Omental fat pad (tissue), 3 donors: ENCODE measurements at regions not wholly inside any gene's neighbourhood (a gene's known extent, or its start where the extent isn't known, plus 50 kb on each side); places are given as distances from the start of the nearest gene placed in this dataset.
A peak's percentile ranks its signal among the peaks of the same experiment; 100 is the strongest.

Source experiments
- ATAC-seq: fragments of 150-250 bp; one replicate; pipeline ENCODE4 v1.9.1; 2016; ENCODE audit warnings: mild to moderate bottlenecking, moderate library complexity; ENCODE audit not compliant: low FRiP score
- DNase-seq: peaks from one replicate; pipeline ENCODE4 v3.0.0-alpha.2; 2019; ENCODE audit warnings: low spot score
- TF ChIP-seq, protein P1 (sequence below), 3 donors: fragments of 450-650 bp; IDR thresholded peaks; one replicate each; pipeline ENCODE4 v1.5.1; 2016 to 2017; ENCODE audit warnings: antibody characterized with exemption in 3 of 3, mild to moderate bottlenecking in 3 of 3, moderate library complexity in 2 of 3

DNA sequence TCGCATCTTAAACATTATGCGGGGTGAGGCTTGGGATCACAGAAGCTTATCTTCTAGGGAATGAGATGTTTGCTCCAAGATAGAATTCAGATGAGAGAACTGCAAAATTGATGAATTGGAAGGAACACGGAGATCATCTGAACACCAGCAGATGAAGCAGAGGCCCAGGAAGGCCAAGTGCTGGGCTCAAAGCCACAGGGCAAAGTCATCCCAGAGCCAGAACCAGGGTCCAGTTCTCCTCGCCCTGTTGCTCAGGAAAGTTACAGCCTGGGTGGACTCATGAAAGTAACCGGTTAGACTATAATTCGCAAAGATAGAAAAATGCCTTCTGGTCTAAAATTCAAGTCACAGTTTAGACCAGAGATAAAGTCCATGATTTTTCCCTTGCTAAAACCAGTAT lies 456.1 kb upstream of the ID2 start:
- ATAC-seq (no peak), DNase-seq (no peak)
- TF ChIP-seq, protein P1, sequence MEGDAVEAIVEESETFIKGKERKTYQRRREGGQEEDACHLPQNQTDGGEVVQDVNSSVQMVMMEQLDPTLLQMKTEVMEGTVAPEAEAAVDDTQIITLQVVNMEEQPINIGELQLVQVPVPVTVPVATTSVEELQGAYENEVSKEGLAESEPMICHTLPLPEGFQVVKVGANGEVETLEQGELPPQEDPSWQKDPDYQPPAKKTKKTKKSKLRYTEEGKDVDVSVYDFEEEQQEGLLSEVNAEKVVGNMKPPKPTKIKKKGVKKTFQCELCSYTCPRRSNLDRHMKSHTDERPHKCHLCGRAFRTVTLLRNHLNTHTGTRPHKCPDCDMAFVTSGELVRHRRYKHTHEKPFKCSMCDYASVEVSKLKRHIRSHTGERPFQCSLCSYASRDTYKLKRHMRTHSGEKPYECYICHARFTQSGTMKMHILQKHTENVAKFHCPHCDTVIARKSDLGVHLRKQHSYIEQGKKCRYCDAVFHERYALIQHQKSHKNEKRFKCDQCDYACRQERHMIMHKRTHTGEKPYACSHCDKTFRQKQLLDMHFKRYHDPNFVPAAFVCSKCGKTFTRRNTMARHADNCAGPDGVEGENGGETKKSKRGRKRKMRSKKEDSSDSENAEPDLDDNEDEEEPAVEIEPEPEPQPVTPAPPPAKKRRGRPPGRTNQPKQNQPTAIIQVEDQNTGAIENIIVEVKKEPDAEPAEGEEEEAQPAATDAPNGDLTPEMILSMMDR (IDR thresholded peaks at IDR 0.05) = no peak

DNA sequence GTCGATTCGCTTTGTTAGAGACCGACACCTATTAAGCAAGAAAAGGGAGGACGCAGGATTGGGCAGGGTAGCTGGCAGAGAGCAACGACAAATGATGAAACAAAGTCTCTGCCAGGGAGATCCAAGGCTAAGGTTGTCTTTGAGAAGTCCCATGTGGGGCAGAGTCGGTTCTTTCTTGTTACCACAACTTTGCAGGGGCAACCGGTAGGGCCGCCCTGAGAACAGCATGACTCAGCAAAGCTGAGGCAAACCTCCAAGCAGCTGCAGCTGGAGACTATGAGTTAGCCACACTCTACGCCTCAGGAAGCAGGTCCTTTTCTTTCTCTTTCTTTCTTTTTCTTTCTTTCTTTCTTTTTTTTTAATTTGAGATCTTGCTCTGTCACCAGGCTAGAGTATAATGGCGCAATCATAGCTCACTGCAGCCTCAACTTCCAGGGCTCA lies 452.3 kb upstream of the ID2 start:
- TF ChIP-seq, protein P1 (IDR thresholded peaks at IDR 0.05) = no peak
- DNase-seq (no peak), ATAC-seq (peak; percentile 66)

DNA sequence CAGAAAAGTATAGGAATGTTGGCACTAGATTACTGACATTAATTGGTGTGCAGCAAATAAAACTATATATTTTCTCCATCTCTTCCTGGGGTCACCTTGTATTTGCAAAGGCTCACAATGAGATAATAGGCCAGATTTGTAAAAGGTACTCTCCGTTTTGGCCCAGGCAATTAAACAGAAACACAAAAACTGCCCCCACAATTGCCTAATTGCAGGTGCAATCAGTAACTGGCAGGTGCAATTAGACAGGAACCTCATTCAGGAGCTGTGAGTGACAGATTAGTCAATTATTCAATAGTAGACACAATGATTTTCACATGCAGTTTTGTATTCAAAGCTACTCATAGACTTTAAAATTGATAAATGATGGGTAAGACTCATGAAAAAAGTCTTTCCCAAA lies 451.4 kb upstream of the ID2 start:
- DNase-seq = no peak
- TF ChIP-seq, protein P1 (IDR thresholded peaks at IDR 0.05) = no peak
- no peak for ATAC-seq

DNA sequence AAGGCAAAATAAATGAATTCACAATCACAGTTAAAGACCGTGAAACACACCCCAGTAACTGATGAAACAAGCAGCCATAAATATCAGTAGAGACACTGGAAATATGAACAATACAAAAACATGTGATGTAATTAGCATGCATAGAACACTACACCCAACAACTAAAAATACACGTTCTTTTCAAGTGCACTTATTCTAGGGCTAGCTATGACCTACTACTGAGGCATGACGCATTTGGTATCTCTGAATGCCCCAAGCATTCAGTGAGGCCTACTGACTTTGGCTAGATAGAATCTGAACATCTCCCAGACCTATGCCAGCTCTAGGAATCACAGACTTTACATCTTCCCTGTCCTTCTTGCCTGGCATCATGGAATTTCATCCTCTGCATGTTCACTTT lies 450.0 kb upstream of the ID2 start:
- no peak for DNase-seq
- ATAC-seq = no peak
- TF ChIP-seq, protein P1 (IDR thresholded peaks at IDR 0.05) = no peak

DNA sequence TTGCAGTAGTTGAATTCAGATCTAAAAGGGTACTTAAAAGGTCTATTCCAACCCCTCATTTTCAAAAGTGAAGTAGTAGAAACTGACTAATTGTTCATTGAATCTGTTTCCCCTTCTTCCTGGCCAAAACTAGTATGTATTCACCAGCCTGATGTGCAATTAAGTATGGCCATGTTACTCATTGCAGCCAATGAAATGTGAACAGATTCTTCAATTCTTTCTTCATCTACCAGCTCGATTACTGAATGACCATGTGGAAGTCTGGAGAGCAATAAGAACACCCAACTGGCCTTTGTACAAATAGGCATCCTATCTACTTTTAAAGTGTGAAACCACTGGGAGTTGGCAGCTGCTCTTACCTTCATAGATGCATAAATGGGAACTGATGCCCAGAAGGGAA lies 449.0 kb upstream of the ID2 start:
- TF ChIP-seq, protein P1 (IDR thresholded peaks at IDR 0.05) = no peak
- no peak for DNase-seq

DNA sequence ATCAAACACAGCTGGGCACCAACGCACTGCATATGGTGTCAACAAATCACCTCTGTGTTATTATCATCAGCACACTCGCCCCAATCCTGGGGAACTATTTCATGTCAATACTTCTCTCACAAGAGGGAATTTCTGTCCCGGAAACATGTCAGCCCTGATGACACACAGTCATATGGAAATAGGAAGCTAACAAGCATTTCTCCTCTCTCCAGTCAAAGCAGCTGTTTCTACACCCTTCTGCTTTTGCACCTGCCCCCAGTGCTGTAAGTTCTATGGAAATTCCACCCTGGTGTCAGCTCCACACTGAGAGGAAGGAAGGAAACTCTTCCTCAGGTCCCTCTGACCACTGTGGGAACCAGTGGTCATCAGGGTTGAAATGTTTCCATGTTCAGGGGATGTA lies 447.6 kb upstream of the ID2 start:
- DNase-seq (no peak), ATAC-seq (no peak)
- TF ChIP-seq, protein P1 (IDR thresholded peaks at IDR 0.05) = no peak

More for the DNA sequence above, 449.0 kb upstream of the ID2 start:
- ATAC-seq = no peak

DNA sequence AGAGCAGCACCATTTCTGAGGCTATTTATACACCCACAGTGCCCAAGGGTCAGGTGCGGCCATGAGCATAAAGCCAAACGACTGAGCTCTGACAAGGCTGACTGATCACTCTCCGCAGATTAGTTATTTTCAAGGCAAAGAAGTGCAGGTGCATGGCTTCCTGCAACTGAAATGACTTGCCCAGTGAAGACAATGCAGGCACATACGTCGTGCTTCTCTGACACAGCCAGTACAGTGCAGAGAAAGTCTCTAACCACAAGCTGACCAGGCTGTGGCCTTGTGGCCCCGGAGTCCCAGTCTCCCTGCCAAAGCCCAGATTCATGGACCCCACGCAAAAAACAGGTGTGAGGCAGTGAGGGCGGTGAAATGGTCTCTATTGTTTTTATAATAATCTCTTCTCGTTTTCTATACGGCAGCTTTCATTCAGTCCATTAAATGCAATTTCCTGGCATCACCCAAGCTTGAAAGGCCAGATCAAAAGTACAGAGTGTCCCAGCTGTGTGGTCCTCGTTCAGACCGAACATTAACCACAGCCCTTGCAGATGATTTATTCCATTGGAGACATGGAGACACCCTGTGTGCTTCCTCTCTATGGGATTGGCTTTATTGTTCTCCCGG lies 447.0 kb upstream of the ID2 start:
- ATAC-seq (no peak), DNase-seq (no peak)
- TF ChIP-seq, protein P1 (IDR thresholded peaks at IDR 0.05) = no peak
